GM19193 (cell line): ENCODE measurements at regions not wholly inside any gene's neighbourhood (a gene's known extent, or its start where the extent isn't known, plus 50 kb on each side); places are given as distances from the start of the nearest gene placed in this dataset.

Source experiments
- POLR2A ChIP-seq: IDR thresholded peaks from 4 replicates; pipeline ENCODE4 v1.6.1; 2011; ENCODE audit not compliant: insufficient read depth, insufficient read length; ENCODE audit errors: extremely low read depth

GRCh38 chr14:89743828-89744227 is 210.7 kb downstream of the EFCAB11 start:
- TF ChIP-seq POLR2A: no peak

- no peak for TF ChIP-seq POLR2A
These were observed 214.3 kb downstream of the EFCAB11 start for GRCh38 chr14:89740241-89740640.

GRCh38 chr14:89736881-89737280 is 217.6 kb downstream of the EFCAB11 start:
- no peak for TF ChIP-seq POLR2A

- no peak for TF ChIP-seq POLR2A
These were observed 223.1 kb downstream of the EFCAB11 start for GRCh38 chr14:89731396-89731933.

- TF ChIP-seq POLR2A: no peak
These were observed 223.8 kb downstream of the EFCAB11 start for GRCh38 chr14:89730687-89731086.

GRCh38 chr14:89728964-89729363 is 225.6 kb downstream of the EFCAB11 start:
- TF ChIP-seq POLR2A: no peak

GRCh38 chr14:89724628-89724960 is 229.9 kb downstream of the EFCAB11 start:
- TF ChIP-seq POLR2A: no peak

GRCh38 chr14:89723930-89724627 is 230.5 kb downstream of the EFCAB11 start:
- TF ChIP-seq POLR2A: no peak

GRCh38 chr14:89721956-89722355 is 232.6 kb downstream of the EFCAB11 start:
- no peak for TF ChIP-seq POLR2A

GRCh38 chr14:89720741-89721729 is 233.5 kb downstream of the EFCAB11 start:
- TF ChIP-seq POLR2A: no peak

GRCh38 chr14:89720076-89720687 is 234.3 kb downstream of the EFCAB11 start:
- TF ChIP-seq POLR2A: no peak

- no peak for TF ChIP-seq POLR2A
These were observed 235.0 kb downstream of the EFCAB11 start for GRCh38 chr14:89719366-89720075.

GRCh38 chr14:89708982-89709625 is 245.4 kb downstream of the EFCAB11 start:
- no peak for TF ChIP-seq POLR2A

- no peak for TF ChIP-seq POLR2A
These were observed 247.4 kb downstream of the EFCAB11 start for GRCh38 chr14:89707086-89707485.
